ENCODE measurements at regions not wholly inside any gene's neighbourhood (a gene's known extent, or its start where the extent isn't known, plus 50 kb on each side); places are given as distances from the start of the nearest gene placed in this dataset.
"Not testable (repeated sequence)": the region's sequence is repeated elsewhere in the genome, so short reads cannot be mapped to it uniquely, and the experiment has no call there.

DNA sequence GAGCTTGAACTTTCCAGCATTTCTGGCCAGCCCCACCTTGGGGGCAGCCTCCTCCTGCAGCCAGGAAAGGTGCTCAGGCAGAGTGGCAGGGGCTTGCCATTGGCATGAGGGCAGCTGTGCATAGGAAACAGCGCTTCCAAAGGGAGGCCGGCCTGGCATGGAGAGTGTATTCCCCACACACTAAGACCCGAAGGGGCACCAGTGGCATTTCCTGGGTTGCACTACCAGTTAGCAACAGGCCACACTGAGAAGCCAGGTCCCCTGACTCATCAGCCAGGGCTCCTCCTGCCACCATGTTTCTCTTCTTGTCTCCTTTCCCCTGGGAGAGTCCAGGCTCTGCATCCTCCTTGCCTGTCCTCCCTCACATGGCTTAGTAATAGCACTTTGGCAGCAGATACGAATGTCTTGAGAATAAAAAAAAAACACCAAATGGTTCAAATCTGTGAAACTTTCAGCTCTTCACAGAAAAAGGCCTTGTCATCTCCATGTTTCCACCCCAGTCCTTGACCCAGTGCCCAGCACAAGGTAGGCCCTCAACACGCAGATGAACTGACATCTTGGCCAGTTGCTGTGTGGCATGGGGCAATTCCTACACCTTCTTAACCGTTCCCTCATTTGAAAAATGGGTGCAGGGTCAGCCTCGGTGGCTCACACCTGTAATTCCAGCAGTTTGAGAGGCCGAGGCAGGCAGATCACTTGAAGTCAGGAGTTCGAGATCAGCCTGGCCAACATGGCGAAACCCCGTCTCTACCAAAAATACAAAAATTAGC is 180.4 kb downstream of the SMAD6 start:
- FAIRE-seq (peak; percentile 94), DNase-seq (ENCODE audit: low spot score) (peak; percentile 68)

DNA sequence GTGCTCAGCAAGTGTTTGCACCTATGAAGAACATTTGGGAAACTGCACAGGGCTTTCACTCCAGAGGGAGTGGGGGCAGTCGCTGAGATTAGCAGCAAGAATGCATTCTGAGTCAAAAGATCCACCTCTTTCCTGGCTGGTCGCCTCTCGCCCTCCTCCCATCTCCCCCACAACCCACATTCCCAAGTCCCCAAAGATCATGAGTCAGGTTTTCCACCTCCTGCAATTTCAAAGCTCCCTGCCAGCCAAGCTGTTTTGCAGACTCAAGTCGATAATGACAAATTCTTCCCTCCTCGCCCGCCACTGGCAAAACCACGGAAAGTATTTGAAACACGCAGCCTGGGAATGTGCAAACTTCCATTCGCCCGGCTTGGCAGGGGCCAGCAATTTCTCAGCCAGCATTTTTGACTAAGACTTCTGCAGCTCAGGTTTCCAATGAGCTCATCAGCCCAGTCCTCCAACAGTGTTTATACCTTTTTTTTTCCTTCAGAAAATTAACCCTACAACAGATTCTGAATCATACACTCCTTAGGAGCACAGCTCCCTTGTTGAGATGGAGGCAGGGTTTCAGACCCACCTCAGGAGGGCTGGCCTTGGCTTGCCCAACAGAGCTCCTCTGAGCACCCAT is 181.4 kb downstream of the SMAD6 start:
- FAIRE-seq, result peak; percentile 98

DNA sequence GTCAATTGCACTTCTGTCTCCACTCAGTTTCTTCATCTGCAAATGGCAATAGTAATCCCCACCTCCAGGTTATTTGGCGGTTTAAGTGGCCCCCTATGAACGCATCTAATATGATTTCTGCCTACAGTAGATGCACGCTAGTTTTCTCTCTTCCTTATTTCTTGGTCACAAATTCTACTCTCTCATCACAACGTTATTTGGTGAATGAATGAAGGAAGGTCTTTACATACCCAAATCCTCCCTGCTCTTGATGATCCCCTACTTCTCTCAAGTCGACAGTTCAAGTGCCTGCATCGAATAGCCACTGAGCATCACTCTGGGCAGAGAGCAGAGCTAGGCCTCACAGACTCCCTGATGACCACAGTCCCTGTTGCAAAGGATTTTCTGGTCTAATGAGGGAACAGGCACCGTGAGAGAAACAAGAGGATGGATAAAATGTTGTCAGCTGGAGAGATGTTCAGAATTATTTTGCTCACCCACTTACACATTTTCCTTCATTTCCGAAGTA is 181.2 kb upstream of the SMAD3 start:
- DNase-seq (ENCODE audit: low spot score) (no peak), FAIRE-seq (no peak)

More for the DNA sequence above, 181.4 kb downstream of the SMAD6 start:
- peak; percentile 97 for DNase-seq (ENCODE audit: low spot score)

DNA sequence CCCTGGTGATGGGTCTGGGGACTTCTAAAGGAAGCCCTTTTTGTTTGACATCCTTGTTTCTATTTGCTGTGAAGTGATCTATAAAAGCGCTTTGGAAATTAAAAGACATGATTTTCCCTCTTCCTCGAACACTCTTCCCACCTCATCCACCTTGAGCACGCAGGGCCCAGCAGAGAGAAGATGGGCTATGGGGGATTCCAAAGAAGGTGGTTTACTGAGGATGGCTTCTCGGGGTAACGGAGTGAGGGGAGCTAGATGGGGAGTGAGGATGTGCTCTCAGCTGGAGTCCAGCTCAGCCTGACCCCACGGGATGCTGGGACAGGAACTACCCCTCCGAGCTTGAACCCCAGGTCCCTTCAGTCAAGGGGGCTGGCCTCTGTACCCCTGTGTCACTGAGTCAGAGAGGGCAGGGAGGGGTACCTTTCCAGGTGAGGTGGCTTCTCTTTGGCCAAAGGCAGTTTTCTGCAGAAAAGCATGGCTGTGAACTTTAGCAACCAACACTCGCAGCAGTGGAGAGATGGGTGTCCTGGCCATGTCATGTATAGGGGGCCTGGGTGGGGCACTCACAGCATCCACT is 180.7 kb upstream of the SMAD3 start:
- FAIRE-seq (no peak), DNase-seq (ENCODE audit: low spot score) (no peak)

DNA sequence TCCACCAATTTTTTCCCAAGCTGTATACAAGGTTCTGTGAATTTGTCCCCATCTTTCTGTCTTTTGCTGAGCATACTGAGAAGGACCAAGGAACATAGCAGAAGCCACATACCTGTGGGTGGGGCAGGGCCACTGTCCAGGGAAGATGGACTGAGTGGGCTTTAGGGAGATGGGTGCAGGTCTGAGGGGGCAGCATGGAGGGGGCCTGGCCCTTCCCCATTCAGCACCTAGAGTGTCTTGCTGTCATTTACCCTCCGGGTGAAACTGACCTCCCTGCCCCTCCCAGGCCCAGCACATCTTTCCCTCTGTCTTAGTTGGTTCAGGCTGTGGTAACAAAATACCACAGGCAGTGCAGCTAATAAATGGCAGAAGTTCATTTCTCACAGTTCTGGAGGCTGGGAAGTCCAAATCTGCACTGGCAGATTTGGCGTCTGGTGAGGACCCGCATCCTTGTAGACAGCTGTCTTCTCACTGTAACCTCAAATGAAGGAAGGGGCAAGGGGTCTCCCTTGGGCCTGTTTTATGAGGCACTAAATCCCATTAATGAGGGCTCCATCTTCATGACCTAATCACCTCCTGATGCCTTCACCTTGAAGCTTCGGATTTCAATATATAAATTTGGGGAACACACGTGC is 180.0 kb upstream of the SMAD3 start:
- FAIRE-seq, result peak; percentile 66

DNA sequence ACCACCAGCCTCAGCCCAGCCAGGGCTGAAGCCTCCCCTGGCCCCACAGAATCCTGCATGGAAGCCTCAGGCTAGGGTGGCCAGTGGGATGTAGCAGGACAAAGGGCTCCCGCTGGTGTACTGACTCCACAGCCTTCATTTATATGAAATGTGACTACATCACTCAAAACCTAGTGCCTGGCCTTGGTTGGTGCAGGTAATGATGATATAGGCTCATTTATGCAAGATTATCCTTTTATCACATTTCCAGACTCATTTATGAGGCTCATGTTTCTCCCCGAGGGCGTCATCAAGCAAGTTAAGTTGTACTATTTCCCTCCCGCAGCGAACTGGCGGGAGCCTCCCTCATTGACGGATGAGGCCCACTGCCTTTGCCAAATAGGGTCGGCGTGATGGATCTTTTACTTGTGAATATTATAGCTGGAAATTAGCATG is 179.1 kb upstream of the SMAD3 start:
- DNase-seq (ENCODE audit: low spot score) (no peak), FAIRE-seq (no peak)

More for the DNA sequence above, 180.0 kb upstream of the SMAD3 start:
- DNase-seq (ENCODE audit: low spot score), result no peak

DNA sequence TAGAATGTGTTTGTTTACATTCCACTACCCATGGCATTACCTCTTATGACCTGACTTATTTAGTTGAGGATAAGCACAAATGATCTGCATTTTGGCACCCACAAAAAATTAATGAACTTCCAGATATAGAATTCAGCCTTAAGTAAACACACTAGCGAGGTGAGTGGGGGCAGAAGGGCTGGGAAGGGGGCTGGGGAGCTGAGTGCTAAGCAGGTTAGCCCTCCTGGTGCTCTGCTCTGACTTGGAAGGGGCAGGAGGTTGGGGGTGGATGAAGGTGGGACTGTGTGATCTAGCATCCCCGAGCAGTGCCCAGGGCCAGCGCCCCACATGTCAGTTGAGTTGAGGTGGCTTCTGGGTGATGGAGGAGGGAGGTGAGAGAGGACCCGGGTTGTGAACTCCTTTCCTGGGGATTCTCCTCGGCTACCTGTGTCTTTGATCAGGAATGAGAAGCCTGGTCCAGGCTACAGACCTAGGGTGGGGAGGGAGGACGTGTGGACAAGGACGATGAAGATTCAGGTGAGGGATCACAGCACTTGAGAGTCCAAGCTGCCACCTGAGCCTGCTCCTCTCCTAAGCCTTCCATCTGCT is 178.6 kb upstream of the SMAD3 start:
- FAIRE-seq (peak; percentile 5), DNase-seq (ENCODE audit: low spot score) (no peak)

DNA sequence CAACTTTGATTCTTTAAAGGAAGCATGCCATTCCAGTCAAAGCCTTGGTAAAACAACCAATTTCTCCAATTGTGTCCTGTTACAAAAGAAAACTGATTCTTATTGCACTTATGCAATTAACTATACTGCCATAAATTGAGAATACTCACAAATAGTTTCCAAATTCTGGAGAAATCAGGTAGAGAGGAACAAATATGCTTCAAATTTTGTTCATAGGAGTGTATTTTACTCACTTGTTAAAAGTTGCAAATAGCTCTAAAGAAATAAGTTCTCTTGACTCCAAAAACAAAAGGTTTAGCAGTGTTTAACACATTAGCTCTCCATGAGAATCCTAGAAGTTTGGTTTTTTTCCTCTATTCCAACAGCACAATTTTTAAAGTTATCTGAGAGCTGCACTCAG is 176.1 kb upstream of the SMAD3 start:
- DNase-seq (ENCODE audit: low spot score); FAIRE-seq: not testable (repeated sequence)

DNA sequence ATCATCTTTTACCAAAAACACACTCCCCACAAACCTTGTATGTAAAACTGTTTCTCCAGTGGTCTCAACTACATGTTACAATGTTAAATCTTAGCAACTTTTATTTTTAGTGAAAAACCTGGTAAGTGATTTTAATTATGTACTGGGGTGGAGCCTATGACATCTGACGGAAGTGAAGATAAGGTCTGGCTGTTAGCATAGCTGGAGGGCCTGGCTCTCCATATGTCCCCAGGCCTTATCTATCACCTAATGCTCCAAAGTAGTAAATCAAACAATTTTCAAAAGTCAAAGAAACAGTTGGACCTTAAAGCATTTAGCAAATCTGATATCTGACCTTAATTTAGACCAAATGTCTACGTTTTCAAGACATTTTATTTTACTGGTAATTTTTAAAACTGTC is 173.6 kb upstream of the SMAD3 start:
- FAIRE-seq (no peak), DNase-seq (ENCODE audit: low spot score) (no peak)

DNA sequence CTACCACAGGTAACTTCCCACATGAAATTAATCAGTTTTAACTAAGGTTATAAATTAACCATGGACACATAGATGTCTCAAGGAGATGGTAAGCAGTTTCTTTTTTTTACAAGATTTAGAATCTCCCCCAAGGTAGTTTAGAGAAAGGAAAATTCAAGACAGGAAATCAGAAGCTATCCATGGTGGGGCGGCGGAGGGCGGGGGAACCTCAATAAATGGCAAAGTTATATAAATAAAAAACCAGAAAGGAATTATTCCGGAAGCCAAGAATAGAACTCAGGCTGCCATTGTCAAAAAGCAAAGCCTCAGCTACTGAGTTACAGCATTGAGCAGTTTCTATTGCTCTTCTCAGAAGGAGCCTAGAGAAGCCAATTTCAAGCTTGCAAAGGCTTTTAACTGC is 172.1 kb upstream of the SMAD3 start:
- DNase-seq (ENCODE audit: low spot score) (no peak), FAIRE-seq (no peak)

DNA sequence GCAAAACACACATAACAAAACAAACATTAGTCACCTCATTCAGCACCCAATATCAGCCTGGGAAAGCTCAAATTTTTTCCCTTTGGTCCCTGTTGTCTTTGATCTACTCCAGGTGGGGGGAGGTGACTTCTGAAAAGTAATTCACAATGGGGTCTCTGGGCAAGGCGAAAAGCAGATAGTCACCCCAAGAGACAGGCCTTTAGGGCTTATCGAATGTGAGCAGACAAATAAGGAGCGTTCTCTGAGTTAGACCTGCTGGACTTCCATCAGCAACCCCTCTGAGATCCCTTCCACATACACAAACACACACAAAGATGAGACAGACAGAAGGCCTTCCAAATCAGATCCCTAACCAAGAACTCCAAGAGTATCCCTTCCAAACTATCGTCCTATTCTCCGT is 171.0 kb upstream of the SMAD3 start:
- FAIRE-seq (peak; percentile 56), DNase-seq (ENCODE audit: low spot score) (no peak)

DNA sequence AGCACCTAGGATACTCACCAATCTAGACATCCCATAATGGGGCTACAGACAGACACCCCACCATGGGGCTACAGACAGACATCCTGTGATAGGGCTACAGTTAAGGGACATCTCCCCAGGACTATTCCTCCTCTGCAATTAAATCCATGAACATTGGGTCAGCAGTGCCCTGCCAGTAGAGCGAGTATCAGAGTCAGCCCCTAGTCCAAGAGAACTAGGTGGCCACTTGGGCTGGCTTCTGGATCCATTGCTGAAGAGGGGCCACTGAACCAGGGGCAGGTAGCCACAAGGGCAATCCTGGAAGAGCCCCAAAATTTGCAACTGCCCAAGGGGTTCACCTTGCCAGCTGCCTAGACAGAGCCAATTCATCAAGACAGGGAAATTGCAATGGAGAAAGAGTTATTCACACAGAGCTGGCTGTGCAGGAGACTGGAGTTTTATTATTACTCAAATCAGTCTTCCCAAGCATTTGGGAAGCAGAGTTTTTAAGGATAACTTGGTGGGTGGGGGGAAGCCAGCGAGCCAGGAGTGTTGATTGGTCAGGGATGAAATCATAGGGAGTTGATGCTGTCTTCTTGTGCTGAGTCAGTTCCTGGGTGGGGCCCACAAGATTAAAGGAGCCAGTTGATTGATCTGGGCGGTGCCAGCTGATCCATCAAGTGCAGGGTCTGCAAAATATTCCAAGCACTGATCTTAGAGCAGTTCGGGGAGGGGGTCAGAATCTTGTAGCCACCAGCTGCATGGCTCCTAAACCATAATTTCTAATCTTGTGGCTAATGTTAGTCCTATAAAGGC is 170.2 kb upstream of the SMAD3 start:
- FAIRE-seq, result no peak
- no peak for DNase-seq (ENCODE audit: low spot score)

DNA sequence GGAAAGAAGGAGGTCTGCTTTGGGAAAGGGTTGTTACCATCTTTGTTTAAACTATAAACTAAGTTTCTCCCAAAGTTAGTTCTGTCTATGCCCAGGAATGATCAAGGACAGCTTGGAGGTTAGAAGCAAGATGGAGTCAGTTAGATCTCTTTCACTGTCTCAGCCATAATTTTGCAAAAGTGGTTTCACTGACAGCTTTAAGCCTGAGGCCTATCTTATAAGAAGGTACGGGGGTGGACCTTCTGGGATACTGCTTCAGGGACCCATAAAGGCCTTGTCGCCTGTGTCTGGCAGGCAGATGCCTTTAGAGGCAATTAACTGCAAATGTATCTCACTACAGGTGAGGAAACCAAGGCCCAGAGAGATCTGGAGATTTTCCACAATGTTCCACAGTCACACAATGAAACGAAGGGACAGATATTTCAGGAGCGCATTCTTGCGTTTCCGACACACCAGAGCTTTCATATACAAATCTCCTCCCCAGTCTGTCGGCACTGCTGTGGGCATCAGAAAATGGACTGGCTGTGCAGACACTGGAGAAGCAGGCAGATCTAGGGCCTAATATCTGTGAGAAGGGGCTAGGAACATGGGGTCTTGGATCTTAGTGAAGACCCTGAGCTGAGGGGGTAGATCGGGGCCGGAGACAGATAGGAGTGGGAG is 169.5 kb upstream of the SMAD3 start:
- no peak for DNase-seq (ENCODE audit: low spot score)
- no peak for FAIRE-seq

DNA sequence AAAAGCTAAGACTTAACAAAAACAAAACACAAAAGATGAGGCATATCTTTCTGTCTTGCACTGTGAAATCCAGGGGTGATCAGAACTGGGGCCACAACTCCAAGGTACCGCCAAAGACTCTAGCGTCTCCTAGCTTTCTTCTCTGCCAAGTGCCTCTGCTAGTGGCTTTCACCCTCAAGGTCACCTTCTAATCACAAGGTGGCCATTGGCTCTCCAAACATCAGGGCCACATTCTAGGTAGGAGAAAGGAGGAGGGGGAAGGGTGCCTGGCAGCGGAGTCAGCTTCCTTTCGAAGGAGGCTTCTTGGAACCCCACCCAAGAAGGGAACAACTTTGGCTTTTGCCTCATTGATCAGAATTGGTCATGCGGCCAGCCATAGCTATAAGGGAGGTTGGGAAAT is 168.8 kb upstream of the SMAD3 start:
- DNase-seq (ENCODE audit: low spot score) (no peak), FAIRE-seq (no peak)

DNA sequence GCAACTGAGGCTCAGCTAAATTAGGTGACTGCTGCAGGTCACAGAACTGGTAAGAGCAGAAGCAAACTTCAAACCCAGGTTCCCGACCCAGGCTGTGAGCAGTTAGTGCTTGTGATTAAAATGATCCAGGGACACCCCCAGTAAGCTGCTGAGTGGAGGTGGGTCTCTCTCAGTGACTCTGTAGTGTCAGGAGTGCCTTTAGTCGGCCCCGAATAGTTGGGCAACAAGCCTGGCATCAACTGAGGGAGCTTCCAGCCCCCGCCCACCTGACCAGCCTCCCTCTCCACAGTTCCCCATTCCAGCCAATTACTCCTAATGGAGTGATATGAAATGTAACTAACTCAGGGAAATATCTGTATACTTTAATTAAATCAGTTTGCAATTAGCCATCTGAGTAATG is 168.0 kb upstream of the SMAD3 start:
- no peak for FAIRE-seq
- no peak for DNase-seq (ENCODE audit: low spot score)

DNA sequence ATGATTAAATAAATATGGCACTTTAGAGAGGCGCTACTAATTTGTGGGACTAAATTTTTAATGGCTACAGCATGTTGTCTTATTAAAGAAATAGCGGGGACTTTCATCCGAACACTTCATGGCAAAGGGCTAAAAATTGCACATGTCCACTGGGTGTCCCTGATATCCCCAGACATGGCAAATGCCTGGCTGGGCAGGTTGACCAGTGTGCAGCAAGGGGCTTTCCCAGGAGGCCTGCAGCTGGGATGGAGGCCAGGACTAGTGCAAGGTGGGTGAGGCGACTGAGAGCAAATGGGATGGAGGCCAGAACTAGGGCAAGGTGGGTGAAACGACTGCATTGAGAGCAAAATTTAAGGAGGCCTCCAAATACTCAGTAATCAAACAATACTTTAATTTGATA is 167.4 kb upstream of the SMAD3 start:
- DNase-seq (ENCODE audit: low spot score) (no peak), FAIRE-seq (no peak)

DNA sequence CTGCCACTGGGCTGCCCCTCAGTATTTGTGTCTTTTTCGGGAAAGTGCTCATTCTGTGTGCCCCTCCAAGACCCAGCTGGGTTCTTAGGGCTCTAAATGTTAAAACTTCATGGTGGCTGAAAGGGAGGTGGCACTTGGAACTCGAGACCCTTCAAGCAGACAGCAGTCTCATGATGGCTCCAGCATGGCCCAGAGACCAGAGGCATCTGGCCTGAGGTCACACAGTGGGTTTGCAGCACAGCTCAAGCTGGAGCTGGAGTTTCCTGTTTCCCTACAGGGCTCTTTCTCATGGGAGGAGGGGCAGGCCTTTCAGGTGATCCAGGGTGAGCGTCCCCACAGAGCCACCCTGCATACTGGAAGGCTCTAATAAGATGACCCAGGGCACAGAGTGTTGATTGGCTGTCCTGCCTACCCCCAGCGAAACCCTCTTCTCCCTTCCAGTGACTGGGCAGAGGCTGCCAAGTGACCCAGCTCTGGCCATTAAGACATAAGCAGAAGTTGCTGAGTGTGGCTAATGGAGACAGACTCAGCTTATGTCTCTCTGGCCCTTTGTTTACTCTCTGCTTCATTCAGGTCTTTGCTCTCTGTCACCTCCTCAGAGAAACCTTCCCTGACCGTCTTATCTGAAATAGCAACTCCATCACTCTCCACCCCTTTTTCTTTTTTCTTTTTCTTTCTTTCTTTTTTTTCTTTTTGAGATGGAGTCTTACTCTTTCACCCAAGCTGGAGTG is 166.6 kb upstream of the SMAD3 start:
- no peak for DNase-seq (ENCODE audit: low spot score)
- no peak for FAIRE-seq

DNA sequence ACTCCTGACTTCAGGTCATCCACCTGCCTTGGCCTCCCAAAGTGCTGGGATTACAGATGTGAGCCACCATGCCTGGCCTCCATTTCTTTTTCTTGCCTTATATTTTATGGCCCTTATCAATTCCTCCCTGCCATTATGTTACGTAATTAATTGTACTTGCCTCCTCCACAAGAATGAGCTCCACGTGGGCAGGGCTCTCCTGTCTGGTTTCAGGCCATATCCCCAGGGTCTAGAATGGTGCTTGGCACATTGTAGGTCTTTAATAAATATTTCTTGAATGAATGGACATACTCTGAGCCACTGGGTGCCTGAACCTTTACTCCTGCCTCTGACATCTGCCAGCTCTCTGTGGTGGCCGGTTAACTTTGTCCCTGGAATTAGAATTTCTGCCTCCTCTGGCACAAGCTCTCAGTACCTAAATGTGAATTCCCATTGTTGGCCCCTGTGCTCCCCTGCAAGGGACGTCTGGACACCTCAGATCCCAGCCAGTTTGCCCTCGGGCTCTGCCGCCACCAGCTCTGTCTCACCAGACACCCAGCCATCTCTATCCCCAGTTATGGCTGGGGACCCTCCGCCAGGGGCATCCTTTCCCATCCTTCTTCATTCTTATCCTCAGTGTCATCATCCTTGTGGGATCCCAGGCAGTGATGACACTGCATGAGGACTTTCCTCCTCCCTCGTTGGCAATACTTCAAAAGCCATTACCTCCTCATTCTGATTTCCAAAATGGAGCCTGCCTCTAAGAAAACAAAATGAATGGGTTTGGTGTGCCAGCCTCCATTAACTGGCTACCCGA is 165.6 kb upstream of the SMAD3 start:
- DNase-seq (ENCODE audit: low spot score) (no peak), FAIRE-seq (no peak)
